A549 (cell line): ENCODE measurements at regions not wholly inside any gene's neighbourhood (a gene's known extent, or its start where the extent isn't known, plus 50 kb on each side); places are given as distances from the start of the nearest gene placed in this dataset.

Experiments used
- ATAC-seq, 2 experiments: fragments of 200-7000 bp in 1 of 2; fragments of >200 bp in 1 of 2; cut with Nextera tagmentation in 1 of 2; cut with Tn5 transposase in 1 of 2; 3 replicates each; pipeline versions ENCODE4 v1.8.0 to v1.9.1; 2018 to 2020; ENCODE audit warnings: mild to moderate bottlenecking in 1 of 2, moderate library complexity in 1 of 2
- CTCF ChIA-PET: fragments of 300-600 bp; sonication (Branson Sonifier 250); formaldehyde crosslinking; extraction: SDS; loops from one replicate; lab custom pipeline; 2021; ENCODE audit warnings: antibody characterized with exemption, inconsistent platforms; lab: Yijun Ruan, JAX
- POLR2A ChIA-PET: fragments of 350-600 bp; formaldehyde crosslinking; extraction: SDS; loops from one replicate; lab custom pipeline; 2021; ENCODE audit warnings: antibody characterized with exemption, inconsistent platforms; lab: Yijun Ruan, JAX
- DNase-seq, 2 experiments: peaks; one replicate each; pipeline versions ENCODE4 v3.0.0 to v3.0.0-alpha.2; 2011 to 2016; ENCODE audit warnings: low read depth in 1 of 2, low spot score in 1 of 2
- FAIRE-seq: peaks from 2 replicates; lab custom pipeline; 2011; peaks lifted over from hg19 to GRCh38; lab: Jason Lieb, UNC
- H3K27ac ChIP-seq, 2 experiments: fragments of >200 bp; sonication (Bioruptor Twin); formaldehyde crosslinking; 3 replicates each; pipeline ENCODE4 v1.5.1; 2016 to 2017
- H3K4me1 ChIP-seq: fragments of >200 bp; sonication (Bioruptor Twin); formaldehyde crosslinking; 3 replicates; pipeline ENCODE4 v1.6.1; 2016
- H3K4me2 ChIP-seq: fragments of >200 bp; sonication (Bioruptor Twin); formaldehyde crosslinking; 3 replicates; pipeline ENCODE4 v1.6.1; 2016
- H3K4me3 ChIP-seq: fragments of >200 bp; sonication (Bioruptor Twin); formaldehyde crosslinking; 3 replicates; pipeline ENCODE4 v1.5.1; 2016
- H3K9me3 ChIP-seq: fragments of >200 bp; sonication (Bioruptor Twin); formaldehyde crosslinking; 3 replicates; pipeline ENCODE4 v1.6.1; 2016
- BHLHE40 ChIP-seq: IDR thresholded peaks from 2 replicates; pipeline ENCODE4 v1.6.1; 2012; ENCODE audit warnings: low read depth, low read length, inconsistent platforms
- CBX2 ChIP-seq: fragments of 200-600 bp; sonication (generic); IDR thresholded peaks from 2 replicates; pipeline ENCODE4 v1.6.1; 2016; ENCODE audit warnings: low read depth, mild to moderate bottlenecking, borderline replicate concordance
- CBX8 ChIP-seq: fragments of 200-600 bp; sonication (generic); IDR thresholded peaks from 2 replicates; pipeline ENCODE4 v1.6.1; 2016
- CEBPB ChIP-seq, 2 experiments: fragments of >200 bp in 1 of 2; sonication (Bioruptor Twin) in 1 of 2; formaldehyde crosslinking in 1 of 2; IDR thresholded peaks; 2 replicates each; pipeline ENCODE4 v1.6.1; 2012 to 2016
- CHD4 ChIP-seq: fragments of 200-600 bp; sonication (generic); IDR thresholded peaks from 2 replicates; pipeline ENCODE4 v1.6.1; 2016; ENCODE audit warnings: antibody characterized with exemption, mild to moderate bottlenecking, borderline replicate concordance
- EHMT2 ChIP-seq: fragments of 200-600 bp; sonication (generic); IDR thresholded peaks from 2 replicates; pipeline ENCODE4 v1.6.1; 2016; ENCODE audit warnings: antibody characterized with exemption, low read depth, mild to moderate bottlenecking, moderate library complexity
- EP300 ChIP-seq, 2 experiments: fragments of >200 bp; sonication (Bioruptor Twin); formaldehyde crosslinking; IDR thresholded peaks; 2 replicates in 1 of 2; 3 replicates in 1 of 2; pipeline ENCODE4 v1.6.1; 2016 to 2017
- FOXS1 ChIP-seq: fragments of 250-450 bp; sonication (Bioruptor Pico); IDR thresholded peaks from 2 replicates; pipeline ENCODE4 v1.5.0; 2020; ENCODE audit warnings: mild to moderate bottlenecking, moderate library complexity
- HDAC2 ChIP-seq: fragments of 200-600 bp; sonication (generic); IDR thresholded peaks from 2 replicates; pipeline ENCODE4 v1.6.1; 2016
- HEYL ChIP-seq: fragments of 250-450 bp; sonication (Bioruptor Pico); IDR thresholded peaks from 2 replicates; pipeline ENCODE4 v1.8.0; 2021; ENCODE audit warnings: mild to moderate bottlenecking, moderate library complexity
- HOXA7 ChIP-seq: fragments of 250-450 bp; sonication (Bioruptor Pico); IDR thresholded peaks from 2 replicates; pipeline ENCODE4 v1.5.0; 2020; ENCODE audit warnings: mild to moderate bottlenecking, moderate library complexity
- HOXB13 ChIP-seq: fragments of 250-450 bp; sonication (Bioruptor Pico); IDR thresholded peaks from 2 replicates; pipeline ENCODE4 v1.5.0; 2020; ENCODE audit warnings: low read depth, mild to moderate bottlenecking, moderate library complexity
- HOXB5 ChIP-seq: fragments of 250-450 bp; sonication (Bioruptor Pico); IDR thresholded peaks from 2 replicates; pipeline ENCODE4 v1.5.0; 2020; ENCODE audit warnings: mild to moderate bottlenecking, moderate library complexity
- JUNB ChIP-seq: fragments of >200 bp; sonication (Bioruptor Twin); formaldehyde crosslinking; IDR thresholded peaks from 2 replicates; pipeline ENCODE4 v1.6.1; 2016
- MAFK ChIP-seq: fragments of 450-650 bp; IDR thresholded peaks from 2 replicates; pipeline ENCODE4 v1.6.1; 2014; ENCODE audit not compliant: partially characterized antibody
- MYC ChIP-seq: IDR thresholded peaks from 2 replicates; pipeline ENCODE4 v1.6.1; 2012; ENCODE audit warnings: mild to moderate bottlenecking, inconsistent platforms, low read length, improper control_type of control experiment, borderline replicate concordance
- POLR2AphosphoS2 ChIP-seq: conservative IDR thresholded peaks from 2 replicates; pipeline ENCODE4 v1.6.1; 2012; ENCODE audit warnings: low read length, improper control_type of control experiment, inconsistent platforms
- RAD21 ChIP-seq, 2 experiments: fragments of >200 bp in 1 of 2; sonication (Bioruptor Twin) in 1 of 2; formaldehyde crosslinking in 1 of 2; IDR thresholded peaks in 1 of 2; conservative IDR thresholded peaks in 1 of 2; 2 replicates in 1 of 2; 3 replicates in 1 of 2; pipeline ENCODE4 v1.6.1; 2012 to 2018; ENCODE audit warnings: inconsistent platforms in 1 of 2
- RCOR1 ChIP-seq: fragments of 150-350 bp; IDR thresholded peaks from 2 replicates; pipeline ENCODE4 v1.6.1; 2014; ENCODE audit warnings: antibody characterized with exemption, low read length, low read depth
- RFX5 ChIP-seq: fragments of 450-650 bp; IDR thresholded peaks from 2 replicates; pipeline ENCODE4 v1.7.1; 2014; ENCODE audit warnings: antibody characterized with exemption, mild to moderate bottlenecking, moderate library complexity
- ZC3H11A ChIP-seq: fragments of 450-650 bp; IDR thresholded peaks from 2 replicates; pipeline ENCODE4 v1.6.1; 2014; ENCODE audit warnings: antibody characterized with exemption, mild to moderate bottlenecking
- ZNF302 ChIP-seq: fragments of 250-450 bp; sonication (Bioruptor Pico); IDR thresholded peaks from 2 replicates; pipeline ENCODE4 v1.9.0; 2021; ENCODE audit warnings: inconsistent platforms, mild to moderate bottlenecking, moderate library complexity
- ZSCAN20 ChIP-seq: fragments of 250-450 bp; sonication (Bioruptor Pico); IDR thresholded peaks from 2 replicates; pipeline ENCODE4 v1.8.0; 2022; ENCODE audit warnings: mild to moderate bottlenecking, moderate library complexity
- WGBS: methylation state at CpG from one replicate; pipeline ENCODE4 v1.1.6; 2017; ENCODE audit errors: missing lambda C conversion rate; 5-methylcytosine and 5-hydroxymethylcytosine counted together
- TF ChIP-seq, protein P1 (sequence below): IDR thresholded peaks from 2 replicates; pipeline ENCODE4 v1.6.1; 2012; ENCODE audit warnings: low read depth, borderline replicate concordance
- TF ChIP-seq, protein P2 (sequence below): IDR thresholded peaks from 2 replicates; pipeline ENCODE4 v1.6.1; 2012

DNA sequence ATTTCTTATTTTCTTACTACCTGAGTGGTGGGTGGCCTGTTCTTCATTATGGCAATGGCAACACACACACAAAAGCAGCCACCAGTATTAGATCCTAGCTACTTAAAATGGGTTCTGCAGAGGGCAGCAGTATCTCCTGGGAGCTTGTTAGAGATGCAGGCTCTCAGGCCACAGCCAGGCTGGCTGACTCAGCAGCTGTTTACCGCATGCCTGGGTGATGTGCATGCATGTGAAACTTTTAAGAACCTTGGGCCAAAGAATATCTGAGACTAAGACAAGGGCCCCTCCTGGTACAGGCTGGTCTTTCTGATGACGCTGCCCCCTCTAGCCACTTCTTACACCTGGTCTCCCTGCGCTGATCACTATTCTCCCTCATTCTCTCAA, 399.0 kb downstream of the MED10 start:
- DNase-seq (peak in 1 of 2 experiments; percentile 32), FAIRE-seq (no peak), ATAC-seq (peak in 1 of 2 experiments; percentile 69; a peak in 3 of 6 replicates)
- Histone ChIP-seq H3K9me3 (no peaks in the 10 kb centered on the region), H3K4me2 (no peak overlapping the region), H3K27ac (no peak overlapping the region), H3K4me1 (no peaks in the 10 kb centered on the region), H3K4me3 (no peak overlapping the region)
- ChIA-PET POLR2A (no interaction called here), CTCF (interaction anchor here (0.9 kb wide), 1 partner anchor 10 kb away, joined by 4 read pairs; no protein-coding TSS in a partner anchor)
- no peak for TF ChIP-seq JUNB
- WGBS, result 44% methylated on average over 3 of the region's 3 CpGs

DNA sequence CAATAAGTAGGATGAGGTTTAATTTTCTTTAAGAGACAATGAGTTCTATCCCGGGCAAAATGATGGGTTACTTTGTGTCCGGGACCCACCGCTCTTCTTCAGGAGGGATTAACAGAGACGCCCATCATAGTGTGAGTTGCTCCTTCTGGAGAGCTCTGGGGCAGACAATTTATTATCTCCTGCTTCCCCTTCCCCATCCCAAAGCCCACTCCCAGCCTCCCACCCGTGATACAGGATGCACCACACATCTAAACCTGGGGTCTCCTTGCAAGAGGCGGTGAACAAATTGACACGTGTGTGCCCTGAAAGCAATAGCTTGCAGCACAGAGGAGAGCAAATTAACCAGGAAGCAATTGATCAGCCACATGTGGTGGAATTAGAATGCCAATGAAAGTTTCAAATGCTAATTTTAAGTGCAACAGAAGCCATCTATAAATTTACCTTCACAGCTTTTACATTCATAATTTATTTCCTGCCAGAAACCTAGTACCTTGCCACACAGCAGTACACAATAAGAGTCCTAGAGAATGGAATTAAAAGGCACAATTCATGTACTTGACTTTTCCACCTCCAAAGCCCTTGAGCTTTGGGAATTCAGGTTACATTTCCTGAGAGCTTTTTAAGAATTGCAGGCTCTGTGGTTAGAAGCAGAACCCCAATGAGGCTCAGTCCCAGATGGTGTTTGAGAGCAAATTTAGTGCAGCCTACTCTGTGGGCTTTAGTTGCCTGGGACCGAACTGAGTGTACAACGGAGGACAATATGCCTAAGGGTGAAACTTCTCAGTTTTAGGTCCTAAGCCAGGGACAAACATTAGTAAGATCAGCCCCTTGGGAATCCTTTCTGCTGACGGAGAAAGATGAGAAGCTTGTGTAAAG, 399.6 kb downstream of the MED10 start:
- WGBS, result 35% methylated on average over 10 of the region's 10 CpGs
- H3K9me3 ChIP-seq, result no peaks in the 10 kb centered on the region
- TF ChIP-seq HOXB5 (no peak), RCOR1 (no peak), RAD21 (conservative IDR thresholded peaks at IDR 0.05 in 1 of 2, IDR thresholded peaks at IDR 0.05 in 1 of 2) (no peak), CBX8 (no peak), HOXA7 (CRISPR knock-in tag) (no peak), MYC (no peak), RFX5 (no peak), MAFK (no peak), POLR2AphosphoS2 (no peak)
- TF ChIP-seq, protein P1, sequence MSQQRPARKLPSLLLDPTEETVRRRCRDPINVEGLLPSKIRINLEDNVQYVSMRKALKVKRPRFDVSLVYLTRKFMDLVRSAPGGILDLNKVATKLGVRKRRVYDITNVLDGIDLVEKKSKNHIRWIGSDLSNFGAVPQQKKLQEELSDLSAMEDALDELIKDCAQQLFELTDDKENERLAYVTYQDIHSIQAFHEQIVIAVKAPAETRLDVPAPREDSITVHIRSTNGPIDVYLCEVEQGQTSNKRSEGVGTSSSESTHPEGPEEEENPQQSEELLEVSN, result no peak
- no peak for ATAC-seq
- no peak for FAIRE-seq
- H3K27ac ChIP-seq, result no peak overlapping the region
- H3K4me3 ChIP-seq, result no peak overlapping the region
- no peaks in the 10 kb centered on the region for H3K4me1 ChIP-seq
- ChIA-PET POLR2A (no interaction called here), CTCF (interaction anchor here (0.9 kb wide), 1 partner anchor 11 kb away, joined by 4 read pairs; no protein-coding TSS in a partner anchor)
- DNase-seq, result no peak
- no peak overlapping the region for H3K4me2 ChIP-seq

DNA sequence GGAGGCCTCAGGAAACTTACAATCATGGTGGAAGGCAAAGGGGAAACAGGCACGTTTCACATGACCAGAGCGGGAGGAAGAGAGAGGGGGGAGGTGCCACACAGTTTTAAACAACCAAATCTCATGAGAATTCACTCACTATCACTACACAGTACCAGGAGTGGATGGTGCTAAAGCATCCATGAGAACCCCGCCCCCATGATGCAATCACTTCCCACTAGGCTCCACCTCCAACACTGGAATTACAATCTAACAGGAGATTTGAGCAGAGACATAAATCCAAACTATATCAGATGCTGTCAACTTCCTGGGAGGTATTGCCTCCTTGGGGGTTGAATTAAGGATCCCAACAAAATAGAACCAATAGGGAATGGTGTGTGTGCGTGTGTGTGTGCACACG, 407.1 kb downstream of the MED10 start:
- Histone ChIP-seq H3K4me2 (no peak overlapping the region), H3K9me3 (no peaks in the 10 kb centered on the region), H3K27ac (no peak overlapping the region), H3K4me3 (no peak overlapping the region), H3K4me1 (no peaks in the 10 kb centered on the region)
- POLR2A ChIA-PET, result no interaction called here
- FAIRE-seq, result no peak
- no peak for TF ChIP-seq CEBPB (IDR thresholded peaks at IDR 0.05)
- no peak for TF ChIP-seq MYC
- no peak for TF ChIP-seq ZNF302 (CRISPR knock-in tag)
- TF ChIP-seq, protein P1, result no peak
- TF ChIP-seq EHMT2, result no peak
- TF ChIP-seq HOXA7 (CRISPR knock-in tag), result no peak
- 19% methylated on average over 5 of the region's 5 CpGs for WGBS
- CTCF ChIA-PET, result no interaction called here
- no peak for ATAC-seq
- DNase-seq, result no peak

DNA sequence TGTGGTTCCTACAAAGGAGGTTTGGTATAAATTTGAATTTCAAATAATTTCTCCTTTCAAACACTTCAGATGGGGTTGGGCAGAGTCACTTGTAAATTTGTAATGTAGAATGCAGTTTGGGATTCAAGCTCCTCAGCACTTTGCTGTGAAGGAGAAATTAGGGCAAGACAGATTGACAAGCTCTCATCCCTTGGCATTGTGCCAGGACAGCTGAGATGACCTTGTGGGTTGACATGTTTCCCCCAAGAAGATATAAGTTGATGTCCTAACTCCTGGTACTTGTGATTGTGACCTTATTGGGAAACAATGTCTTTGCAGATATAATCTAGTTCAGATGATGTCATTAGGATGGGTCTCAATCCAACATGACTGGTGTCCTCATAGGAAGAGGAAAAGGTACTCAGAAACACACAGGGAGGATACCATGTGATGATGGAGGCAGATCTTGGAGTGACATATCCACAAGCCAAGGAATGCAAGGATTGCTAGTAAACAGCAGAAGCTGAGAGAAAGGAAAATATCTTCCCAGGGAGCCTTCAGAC, 408.3 kb downstream of the MED10 start:
- ChIA-PET POLR2A (no interaction called here), CTCF (no interaction called here)
- Histone ChIP-seq H3K27ac (no peak overlapping the region), H3K4me1 (no peaks in the 10 kb centered on the region), H3K4me3 (no peak overlapping the region), H3K4me2 (no peak overlapping the region), H3K9me3 (no peaks in the 10 kb centered on the region)
- TF ChIP-seq EP300 (IDR thresholded peaks at IDR 0.05), result no peak
- no peak for TF ChIP-seq JUNB
- no peak for TF ChIP-seq HEYL (CRISPR knock-in tag)
- no peak for TF ChIP-seq ZC3H11A
- TF ChIP-seq HDAC2, result no peak
- no peak for TF ChIP-seq CHD4
- no peak for TF ChIP-seq EHMT2
- TF ChIP-seq ZSCAN20 (CRISPR knock-in tag), result no peak
- TF ChIP-seq, protein P2, sequence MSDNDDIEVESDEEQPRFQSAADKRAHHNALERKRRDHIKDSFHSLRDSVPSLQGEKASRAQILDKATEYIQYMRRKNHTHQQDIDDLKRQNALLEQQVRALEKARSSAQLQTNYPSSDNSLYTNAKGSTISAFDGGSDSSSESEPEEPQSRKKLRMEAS, result no peak
- no peak for TF ChIP-seq RAD21 (conservative IDR thresholded peaks at IDR 0.05 in 1 of 2, IDR thresholded peaks at IDR 0.05 in 1 of 2)
- no peak for TF ChIP-seq RFX5
- TF ChIP-seq FOXS1 (CRISPR knock-in tag), result no peak
- no peak for TF ChIP-seq HOXB13 (CRISPR knock-in tag)
- TF ChIP-seq BHLHE40, result no peak
- TF ChIP-seq CBX2, result no peak
- DNase-seq, result no peak
- no peak for FAIRE-seq
- ATAC-seq, result no peak
